Adrenal gland (tissue), 5 donors: ENCODE measurements at regions not wholly inside any gene's neighbourhood (a gene's known extent, or its start where the extent isn't known, plus 50 kb on each side); places are given as distances from the start of the nearest gene placed in this dataset.

Source experiments
- POLR2A ChIP-seq, 2 donors: fragments of 450-650 bp; IDR thresholded peaks; one replicate each; pipeline ENCODE4 v1.6.1; 2017; ENCODE audit warnings: antibody characterized with exemption in 2 of 2, mild to moderate bottlenecking in 2 of 2, moderate library complexity in 1 of 2
- TF ChIP-seq, protein P1 (sequence below), 6 experiments: fragments of 450-650 bp in 4 of 6; fragments of 200-600 bp in 2 of 6; sonication (generic) in 1 of 6; IDR thresholded peaks; 1 replicate in 5 of 6; 2 replicates in 1 of 6; pipeline versions ENCODE4 v1.5.1 to v1.8.0; 2016 to 2021; ENCODE audit warnings: antibody characterized with exemption in 6 of 6, mild to moderate bottlenecking in 2 of 6, moderate library complexity in 1 of 6
- donor health status: DM: no; HTN: no; CAD: no.

DNA sequence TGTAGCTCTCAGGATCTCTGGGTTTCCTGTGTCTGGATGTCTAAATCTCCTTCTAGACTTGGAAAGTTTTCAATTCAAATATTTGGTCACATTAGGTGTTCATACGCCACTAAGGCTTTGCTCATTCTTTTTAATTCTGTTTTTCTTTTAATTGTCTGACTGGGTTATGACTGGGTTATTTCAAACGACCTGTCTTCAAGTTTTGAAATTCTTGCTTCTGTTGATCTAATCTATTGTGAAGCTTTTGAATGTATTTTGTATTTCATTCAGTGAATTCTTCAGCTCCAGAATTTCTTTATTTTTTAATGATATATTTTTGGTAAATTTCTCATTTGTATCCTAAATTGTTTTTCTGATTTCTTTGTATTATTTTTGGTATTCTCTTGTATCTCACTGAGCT is 81.0 kb upstream of the PCDH10 start:
- no peak for TF ChIP-seq POLR2A (IDR thresholded peaks at IDR 0.05)
- TF ChIP-seq, protein P1, sequence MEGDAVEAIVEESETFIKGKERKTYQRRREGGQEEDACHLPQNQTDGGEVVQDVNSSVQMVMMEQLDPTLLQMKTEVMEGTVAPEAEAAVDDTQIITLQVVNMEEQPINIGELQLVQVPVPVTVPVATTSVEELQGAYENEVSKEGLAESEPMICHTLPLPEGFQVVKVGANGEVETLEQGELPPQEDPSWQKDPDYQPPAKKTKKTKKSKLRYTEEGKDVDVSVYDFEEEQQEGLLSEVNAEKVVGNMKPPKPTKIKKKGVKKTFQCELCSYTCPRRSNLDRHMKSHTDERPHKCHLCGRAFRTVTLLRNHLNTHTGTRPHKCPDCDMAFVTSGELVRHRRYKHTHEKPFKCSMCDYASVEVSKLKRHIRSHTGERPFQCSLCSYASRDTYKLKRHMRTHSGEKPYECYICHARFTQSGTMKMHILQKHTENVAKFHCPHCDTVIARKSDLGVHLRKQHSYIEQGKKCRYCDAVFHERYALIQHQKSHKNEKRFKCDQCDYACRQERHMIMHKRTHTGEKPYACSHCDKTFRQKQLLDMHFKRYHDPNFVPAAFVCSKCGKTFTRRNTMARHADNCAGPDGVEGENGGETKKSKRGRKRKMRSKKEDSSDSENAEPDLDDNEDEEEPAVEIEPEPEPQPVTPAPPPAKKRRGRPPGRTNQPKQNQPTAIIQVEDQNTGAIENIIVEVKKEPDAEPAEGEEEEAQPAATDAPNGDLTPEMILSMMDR (IDR thresholded peaks at IDR 0.05) = no peak
